ENCODE measurements at regions not wholly inside any gene's neighbourhood (a gene's known extent, or its start where the extent isn't known, plus 50 kb on each side); places are given as distances from the start of the nearest gene placed in this dataset.
"Not testable (repeated sequence)": the region's sequence is repeated elsewhere in the genome, so short reads cannot be mapped to it uniquely, and the experiment has no call there.

- no peak for DNase-seq
Measured at GRCh38 chr10:33032654-33033151, 74.7 kb upstream of the ITGB1 start.

DNA sequence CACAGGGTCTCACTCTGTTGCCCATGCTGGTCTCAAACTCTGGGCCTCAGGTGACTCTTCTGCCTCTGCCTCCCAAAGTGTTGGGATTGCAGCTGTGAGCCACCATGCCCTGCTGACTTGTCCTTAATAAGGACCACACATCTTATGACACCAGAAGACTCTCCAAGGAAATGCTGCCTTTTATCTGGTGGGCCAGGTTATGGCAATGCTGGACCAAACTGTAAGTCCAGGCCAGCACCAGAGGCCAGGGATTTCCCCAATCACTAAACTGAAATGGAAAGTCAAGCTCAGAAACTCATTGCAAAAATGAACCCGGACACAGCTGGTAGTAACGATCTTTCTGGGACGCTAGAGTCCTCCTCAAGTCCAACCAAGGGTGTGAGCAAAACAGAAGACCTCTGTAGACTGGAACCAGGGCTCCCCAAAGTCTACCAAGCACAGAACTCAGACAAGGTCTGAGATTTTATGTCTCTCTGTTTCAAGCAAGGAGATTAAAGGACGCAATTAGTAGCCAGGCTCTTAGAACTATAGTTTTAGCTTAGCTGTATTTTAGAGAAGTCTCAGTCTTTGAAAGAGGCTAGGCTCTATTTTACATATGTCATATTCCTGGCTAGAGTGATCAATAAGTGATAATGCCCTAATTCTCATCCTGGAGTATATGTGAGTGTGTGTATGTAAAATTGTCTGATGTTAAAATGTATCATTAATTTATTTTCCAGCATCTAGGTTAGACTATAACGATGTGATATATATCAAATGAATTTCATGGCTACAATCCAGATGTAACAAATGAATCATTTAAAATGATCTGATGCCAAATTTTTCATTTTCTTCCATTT is 74.0 kb upstream of the ITGB1 start:
- no peak for DNase-seq

DNA sequence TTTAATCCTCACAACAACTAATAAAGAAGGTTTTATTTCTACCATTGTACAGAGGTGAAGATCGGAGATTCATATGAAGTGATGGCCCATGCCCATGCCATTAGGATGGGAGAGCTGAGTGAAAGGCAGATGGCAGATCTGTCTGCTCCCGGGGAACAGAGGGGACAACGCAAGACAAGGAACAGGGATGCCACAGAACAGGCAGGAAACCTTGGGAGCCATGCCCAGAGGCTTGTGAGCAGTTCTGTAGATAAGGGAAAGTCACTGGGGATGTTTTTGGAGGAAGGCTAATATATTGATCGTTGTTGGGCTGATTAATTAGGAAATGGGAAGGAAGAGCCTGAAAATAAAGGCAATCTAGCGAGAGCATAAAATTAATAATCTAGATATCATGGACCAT is 73.1 kb upstream of the ITGB1 start:
- no peak for DNase-seq

- not testable (repeated sequence) for DNase-seq
Measured at GRCh38 chr10:33028515-33028914, 70.5 kb upstream of the ITGB1 start.

DNA sequence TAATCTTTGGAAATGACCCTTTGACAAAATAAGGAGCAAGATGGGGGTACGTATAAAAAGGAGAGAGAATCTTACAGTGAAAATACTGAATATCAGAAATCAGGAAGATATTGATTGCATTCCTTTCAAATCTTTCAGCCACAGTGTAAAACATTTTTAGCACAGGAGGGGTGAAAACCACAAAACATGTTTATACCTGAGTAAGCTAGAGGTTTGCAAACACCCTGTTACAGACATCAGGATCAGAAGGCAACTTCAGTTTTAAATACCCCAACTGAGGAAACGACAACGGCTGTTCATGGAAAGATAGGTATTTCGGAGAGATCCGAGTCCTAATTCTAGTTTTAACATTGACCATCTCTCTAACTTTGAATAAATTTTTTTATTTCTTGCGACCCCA is 69.1 kb upstream of the ITGB1 start:
- no peak for DNase-seq

DNA sequence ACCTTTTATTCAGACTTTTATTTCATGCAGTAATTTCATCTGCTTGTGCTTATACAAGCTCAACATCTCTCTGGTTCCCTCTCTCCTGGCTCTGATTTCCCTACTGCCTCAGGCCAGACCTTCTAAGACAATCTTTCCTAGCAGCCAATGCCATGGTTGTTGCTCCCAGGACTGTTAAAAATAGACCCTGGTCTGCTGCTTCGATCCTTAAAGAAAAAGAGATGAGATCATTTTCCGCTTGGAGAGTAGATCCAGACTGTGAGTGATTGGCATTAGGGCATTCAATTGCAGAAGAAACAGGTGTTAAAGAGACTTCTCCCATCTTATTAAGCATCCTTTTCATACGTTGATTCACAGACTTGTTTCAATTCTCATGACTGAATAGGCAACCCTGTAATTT is 68.4 kb upstream of the ITGB1 start:
- DNase-seq: no peak

GRCh38 chr10:33025910-33026309 is 67.9 kb upstream of the ITGB1 start:
- DNase-seq: no peak

DNA sequence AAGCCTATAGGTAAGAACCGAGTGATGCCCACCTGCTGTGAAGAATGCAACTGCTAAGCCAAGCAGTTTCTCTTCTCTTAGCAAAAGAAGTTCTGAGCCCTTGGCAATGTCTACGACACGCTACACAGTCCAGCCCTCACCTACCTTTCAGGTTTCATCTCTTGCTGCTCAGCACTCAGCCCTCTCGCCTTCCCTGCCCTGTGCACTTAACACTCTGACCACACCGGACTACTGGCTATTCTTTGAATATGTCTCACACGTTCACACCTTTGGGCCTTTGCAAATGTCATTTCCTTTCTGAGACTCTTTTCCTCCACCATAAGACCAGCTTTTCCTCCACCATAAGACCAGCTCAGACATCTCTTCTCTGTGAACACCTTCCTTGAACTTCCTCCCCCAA is 67.0 kb upstream of the ITGB1 start:
- no peak for DNase-seq

DNA sequence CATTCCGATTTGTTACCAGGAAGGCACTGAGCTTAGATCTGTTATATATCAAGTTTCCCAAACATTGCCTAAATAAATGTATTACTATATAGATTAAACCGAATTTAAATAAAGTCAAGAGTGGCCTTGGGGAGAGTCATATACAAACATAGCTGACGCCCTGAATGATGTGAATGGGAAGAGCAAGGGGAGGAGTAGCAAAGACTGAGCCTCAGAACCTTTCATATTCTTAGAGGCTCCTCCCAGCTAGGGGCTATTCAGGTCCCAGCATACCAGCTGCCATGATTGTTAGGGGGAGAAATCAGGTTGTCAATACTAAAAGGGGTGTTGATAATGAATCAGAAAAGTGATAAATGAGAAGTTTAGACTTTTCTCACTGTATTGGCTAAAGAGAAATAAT is 64.7 kb upstream of the ITGB1 start:
- DNase-seq: no peak

- no peak for DNase-seq
Measured at GRCh38 chr10:33022090-33022489, 64.1 kb upstream of the ITGB1 start.

- DNase-seq: no peak
Measured at GRCh38 chr10:33016988-33017387, 59.0 kb upstream of the ITGB1 start.

DNA sequence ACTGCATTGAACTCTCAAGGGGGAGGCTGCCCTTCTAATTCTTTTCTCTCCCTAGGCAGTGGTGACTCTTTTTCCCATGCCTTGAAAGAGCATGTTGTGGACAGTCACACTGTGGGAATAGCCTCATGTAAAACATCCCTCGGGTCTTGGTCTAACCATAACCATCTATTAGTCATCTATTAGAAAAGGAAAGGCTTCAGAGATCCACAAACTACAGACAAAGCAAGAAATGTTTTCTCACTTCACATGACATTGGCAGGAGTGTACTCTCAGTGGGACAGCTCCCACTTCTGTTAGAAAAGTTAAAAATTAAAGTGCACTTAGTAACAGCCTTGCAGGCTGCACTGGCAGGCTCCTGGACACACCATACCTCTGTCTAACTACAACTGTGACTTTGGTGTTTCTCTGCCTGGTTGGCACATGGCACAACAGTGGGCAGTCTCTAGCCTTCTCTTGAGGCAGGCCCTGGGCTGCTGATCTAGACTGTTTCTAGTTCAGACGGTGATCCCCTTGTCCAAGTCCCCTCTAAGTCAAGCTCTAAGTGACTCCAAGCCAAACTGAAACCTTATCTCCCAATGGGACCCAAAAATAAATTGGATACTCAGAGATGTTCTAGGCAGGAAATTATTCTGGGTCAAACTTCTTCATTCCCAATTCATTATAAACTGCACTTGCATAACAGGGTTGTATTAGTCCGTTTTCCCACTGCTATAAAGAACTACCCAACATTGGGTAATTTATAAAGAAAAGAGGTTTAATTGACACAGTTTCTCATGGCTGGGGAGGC is 57.9 kb upstream of the ITGB1 start:
- DNase-seq: no peak

- DNase-seq: not testable (repeated sequence)
Measured at GRCh38 chr10:33013331-33013730, 55.3 kb upstream of the ITGB1 start.

- DNase-seq: peak; percentile 2
Measured at GRCh38 chr10:33012306-33012705, 54.3 kb upstream of the ITGB1 start.

- peak; percentile 52 for DNase-seq
Measured at GRCh38 chr10:33010132-33011037, 52.4 kb upstream of the ITGB1 start.

- peak; percentile 1 for DNase-seq
Measured at GRCh38 chr10:33009244-33010131, 51.5 kb upstream of the ITGB1 start.

GRCh38 chr10:33008499-33009243 is 50.6 kb upstream of the ITGB1 start:
- peak; percentile 78 for DNase-seq

- not testable (repeated sequence) for DNase-seq
Measured at GRCh38 chr10:33007731-33008381, 49.8 kb upstream of the ITGB1 start.

Measured in NCI-H82 (cell line).